ENCODE measurements at regions not wholly inside any gene's neighbourhood (a gene's known extent, or its start where the extent isn't known, plus 50 kb on each side); places are given as distances from the start of the nearest gene placed in this dataset.

DNA sequence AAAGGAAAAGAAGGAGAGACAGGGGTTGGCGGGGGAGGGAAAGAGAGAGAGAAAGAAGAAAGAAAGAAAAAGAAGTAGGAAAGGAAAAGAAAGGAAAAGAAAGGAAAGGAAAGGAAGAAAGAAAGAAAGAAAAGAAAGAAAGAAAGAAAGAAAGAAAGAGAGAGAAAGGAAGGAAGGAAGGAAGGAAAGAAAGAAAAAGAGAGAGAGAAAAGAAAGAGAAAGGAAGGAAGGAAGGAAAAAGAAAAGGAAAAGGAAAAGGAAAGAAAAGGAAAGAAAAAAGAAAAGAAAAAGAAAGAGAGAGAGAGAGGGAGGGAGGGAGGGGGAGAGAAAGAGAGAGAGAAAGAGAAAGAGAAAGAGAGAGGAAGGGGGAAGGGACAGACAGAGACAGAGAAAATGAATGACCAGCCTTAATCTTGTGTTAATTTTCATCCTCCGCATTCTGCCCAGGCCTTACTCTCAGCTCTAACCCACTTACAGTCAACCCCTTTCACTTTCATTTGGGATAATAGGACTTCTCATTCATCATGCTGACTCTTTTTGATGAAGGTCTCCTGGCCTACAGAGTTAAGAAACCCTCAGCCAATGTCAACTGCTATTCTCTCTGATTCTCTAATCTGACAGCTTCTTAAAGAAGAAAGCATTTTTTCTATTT, 207.3 kb downstream of the SUCLG1 start:
- TF ChIP-seq, protein P1, sequence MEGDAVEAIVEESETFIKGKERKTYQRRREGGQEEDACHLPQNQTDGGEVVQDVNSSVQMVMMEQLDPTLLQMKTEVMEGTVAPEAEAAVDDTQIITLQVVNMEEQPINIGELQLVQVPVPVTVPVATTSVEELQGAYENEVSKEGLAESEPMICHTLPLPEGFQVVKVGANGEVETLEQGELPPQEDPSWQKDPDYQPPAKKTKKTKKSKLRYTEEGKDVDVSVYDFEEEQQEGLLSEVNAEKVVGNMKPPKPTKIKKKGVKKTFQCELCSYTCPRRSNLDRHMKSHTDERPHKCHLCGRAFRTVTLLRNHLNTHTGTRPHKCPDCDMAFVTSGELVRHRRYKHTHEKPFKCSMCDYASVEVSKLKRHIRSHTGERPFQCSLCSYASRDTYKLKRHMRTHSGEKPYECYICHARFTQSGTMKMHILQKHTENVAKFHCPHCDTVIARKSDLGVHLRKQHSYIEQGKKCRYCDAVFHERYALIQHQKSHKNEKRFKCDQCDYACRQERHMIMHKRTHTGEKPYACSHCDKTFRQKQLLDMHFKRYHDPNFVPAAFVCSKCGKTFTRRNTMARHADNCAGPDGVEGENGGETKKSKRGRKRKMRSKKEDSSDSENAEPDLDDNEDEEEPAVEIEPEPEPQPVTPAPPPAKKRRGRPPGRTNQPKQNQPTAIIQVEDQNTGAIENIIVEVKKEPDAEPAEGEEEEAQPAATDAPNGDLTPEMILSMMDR (IDR thresholded peaks at IDR 0.05; ENCODE audit: insufficient read depth, low read length), result no peak
- no peak for DNase-seq (ENCODE audit: low read depth)
- no peak overlapping the region for H3K4me3 ChIP-seq (ENCODE audit: low read depth, low read length)

DNA sequence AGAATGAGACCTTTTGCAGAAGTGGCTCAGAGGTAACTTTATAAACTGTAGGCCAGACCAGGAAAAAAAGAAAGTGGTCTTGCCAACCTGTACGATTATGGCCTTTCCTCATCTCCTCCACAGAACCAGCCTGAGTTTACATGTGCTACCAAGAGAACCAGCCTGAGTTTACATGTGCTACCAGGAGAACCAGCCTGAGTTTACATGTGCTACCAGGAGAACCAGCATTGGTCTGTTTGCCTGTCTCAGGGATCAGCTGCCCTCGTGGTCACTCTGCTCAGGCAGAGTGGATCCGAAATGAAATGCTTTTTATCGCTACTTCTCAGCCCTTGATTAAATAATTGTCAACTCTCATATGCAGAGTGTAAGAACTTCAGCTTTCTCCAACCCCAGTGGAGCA, 209.9 kb downstream of the SUCLG1 start:
- no peak overlapping the region for H3K4me3 ChIP-seq (ENCODE audit: low read depth, low read length)
- TF ChIP-seq, protein P1 (IDR thresholded peaks at IDR 0.05; ENCODE audit: insufficient read depth, low read length), result no peak

DNA sequence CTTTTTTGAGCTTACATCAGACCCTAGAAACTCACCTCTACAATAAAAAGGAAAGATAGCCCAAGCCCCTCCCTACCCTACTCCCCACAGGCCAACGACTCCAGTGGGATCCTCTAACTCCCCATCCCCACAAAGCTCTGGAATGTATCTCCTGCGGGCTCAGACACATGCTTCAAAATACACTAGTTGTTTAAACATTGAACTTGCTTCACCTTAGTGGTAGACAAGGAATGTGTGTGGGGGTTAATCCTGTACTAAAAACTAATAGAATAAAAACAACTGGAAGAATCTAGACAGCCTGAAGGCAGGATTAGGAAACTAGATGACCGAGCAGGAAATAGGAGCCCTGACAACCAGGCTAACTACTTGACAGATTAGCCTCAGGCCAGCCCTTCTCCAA, 211.5 kb downstream of the SUCLG1 start:
- DNase-seq (ENCODE audit: low read depth), result no peak
- TF ChIP-seq, protein P1 (IDR thresholded peaks at IDR 0.05; ENCODE audit: insufficient read depth, low read length), result no peak
- no peak overlapping the region for H3K4me3 ChIP-seq (ENCODE audit: low read depth, low read length)

More for the DNA sequence above, 209.9 kb downstream of the SUCLG1 start:
- DNase-seq (ENCODE audit: low read depth), result no peak

DNA sequence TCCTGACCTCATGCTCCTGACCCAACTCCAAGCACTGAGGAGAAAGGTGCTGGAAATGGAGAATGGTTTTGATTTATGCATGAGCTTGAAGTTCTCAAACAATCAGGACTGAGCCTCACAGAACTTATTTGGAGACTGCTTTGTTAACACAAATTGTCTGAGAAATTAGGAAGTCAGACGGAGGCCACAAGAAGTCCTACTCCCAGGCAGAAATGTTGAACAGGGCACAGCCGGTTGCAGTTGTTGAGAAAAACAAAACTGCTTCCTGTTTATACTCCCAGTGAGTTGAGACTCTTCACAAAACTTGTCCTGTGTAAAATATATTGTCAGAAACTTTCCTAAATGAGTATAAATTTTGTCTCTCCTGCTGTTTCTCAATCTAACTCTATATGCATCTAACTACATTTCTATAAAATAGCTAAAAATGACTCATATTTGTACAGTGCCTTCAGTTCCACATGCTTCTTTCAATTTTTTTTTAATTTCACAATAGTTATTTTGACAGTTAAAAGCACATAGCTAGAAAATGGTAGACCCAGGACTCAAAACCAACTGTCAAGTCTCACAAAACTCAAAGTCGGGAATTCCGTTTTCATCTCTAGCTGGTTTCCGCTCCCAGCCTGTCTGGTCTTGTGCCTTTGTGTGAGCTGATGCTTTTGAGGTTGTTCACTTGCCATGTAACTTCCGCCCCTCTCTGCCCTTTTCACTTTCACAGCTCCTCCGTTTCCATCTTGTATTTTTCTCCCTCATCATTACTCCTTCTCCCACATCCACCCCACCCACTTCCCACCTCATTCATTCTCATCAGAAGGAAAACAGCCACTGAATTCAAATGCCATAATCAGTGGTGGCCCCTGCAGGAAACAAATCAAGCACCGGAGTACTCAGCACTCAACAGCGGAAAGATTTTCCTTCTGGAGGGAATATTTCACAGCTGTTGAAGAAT, 215.0 kb downstream of the SUCLG1 start:
- no peak for DNase-seq (ENCODE audit: low read depth)
- TF ChIP-seq, protein P1 (IDR thresholded peaks at IDR 0.05; ENCODE audit: insufficient read depth, low read length), result no peak
- no peak overlapping the region for H3K4me3 ChIP-seq (ENCODE audit: low read depth, low read length)

DNA sequence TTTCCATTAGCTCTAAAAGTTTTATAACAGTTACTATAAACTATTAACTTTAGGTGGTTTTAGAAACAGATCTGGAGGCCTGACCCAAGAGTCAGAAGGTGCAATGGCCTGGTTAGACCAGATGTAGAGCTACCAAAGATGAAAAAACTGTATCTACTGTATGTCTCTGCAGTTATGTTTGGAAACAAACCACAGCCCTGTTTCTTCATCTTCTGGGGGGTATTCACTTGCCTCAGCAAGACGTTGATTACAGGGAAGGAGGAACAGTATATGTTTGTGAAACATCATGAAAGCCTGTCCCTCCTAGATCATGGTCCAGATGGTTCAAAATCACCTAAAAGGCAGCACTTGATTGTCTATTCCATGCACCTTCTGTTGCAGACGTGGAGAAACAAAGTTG, 220.2 kb downstream of the SUCLG1 start:
- DNase-seq (ENCODE audit: low read depth), result no peak
- no peak overlapping the region for H3K4me3 ChIP-seq (ENCODE audit: low read depth, low read length)
- TF ChIP-seq, protein P1 (IDR thresholded peaks at IDR 0.05; ENCODE audit: insufficient read depth, low read length), result no peak

DNA sequence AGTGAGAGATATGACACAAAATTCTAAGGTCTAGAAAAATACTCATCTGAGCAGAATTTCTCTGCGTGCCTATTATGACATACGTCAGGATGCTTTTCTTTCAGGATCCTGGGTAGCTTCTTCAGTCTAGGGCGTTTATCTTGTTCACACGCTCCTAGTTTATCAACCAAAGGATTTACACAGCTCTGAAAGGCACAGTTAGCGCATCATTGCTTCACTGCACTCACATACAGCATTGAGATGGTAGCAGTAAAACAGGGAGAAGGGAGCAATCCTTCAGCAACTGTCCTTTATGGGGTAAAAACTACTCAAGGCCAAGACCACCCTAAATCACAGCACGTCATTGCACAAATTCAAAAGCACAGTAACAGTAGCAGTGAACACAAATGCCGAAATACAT, 222.8 kb downstream of the SUCLG1 start:
- TF ChIP-seq, protein P1 (IDR thresholded peaks at IDR 0.05; ENCODE audit: insufficient read depth, low read length), result no peak
- DNase-seq (ENCODE audit: low read depth), result no peak
- no peak overlapping the region for H3K4me3 ChIP-seq (ENCODE audit: low read depth, low read length)

All from fibroblast of the aortic adventitia (primary cell).